GM23248 (cell line): ENCODE measurements at regions not wholly inside any gene's neighbourhood (a gene's known extent, or its start where the extent isn't known, plus 50 kb on each side); places are given as distances from the start of the nearest gene placed in this dataset.

ENCODE experiments used
- EZH2 ChIP-seq: fragments of 200-600 bp; sonication (generic); IDR thresholded peaks from 2 replicates; pipeline ENCODE4 v1.6.1; 2018; ENCODE audit warnings: antibody characterized with exemption, mild to moderate bottlenecking; ENCODE audit not compliant: insufficient read depth, poor library complexity, severe bottlenecking
- EZH2phosphoT487 ChIP-seq: fragments of 200-600 bp; sonication (generic); IDR thresholded peaks from 2 replicates; pipeline ENCODE4 v1.6.1; 2018; ENCODE audit warnings: antibody characterized with exemption, moderate library complexity, mild to moderate bottlenecking, low read depth; ENCODE audit not compliant: insufficient read depth

DNA sequence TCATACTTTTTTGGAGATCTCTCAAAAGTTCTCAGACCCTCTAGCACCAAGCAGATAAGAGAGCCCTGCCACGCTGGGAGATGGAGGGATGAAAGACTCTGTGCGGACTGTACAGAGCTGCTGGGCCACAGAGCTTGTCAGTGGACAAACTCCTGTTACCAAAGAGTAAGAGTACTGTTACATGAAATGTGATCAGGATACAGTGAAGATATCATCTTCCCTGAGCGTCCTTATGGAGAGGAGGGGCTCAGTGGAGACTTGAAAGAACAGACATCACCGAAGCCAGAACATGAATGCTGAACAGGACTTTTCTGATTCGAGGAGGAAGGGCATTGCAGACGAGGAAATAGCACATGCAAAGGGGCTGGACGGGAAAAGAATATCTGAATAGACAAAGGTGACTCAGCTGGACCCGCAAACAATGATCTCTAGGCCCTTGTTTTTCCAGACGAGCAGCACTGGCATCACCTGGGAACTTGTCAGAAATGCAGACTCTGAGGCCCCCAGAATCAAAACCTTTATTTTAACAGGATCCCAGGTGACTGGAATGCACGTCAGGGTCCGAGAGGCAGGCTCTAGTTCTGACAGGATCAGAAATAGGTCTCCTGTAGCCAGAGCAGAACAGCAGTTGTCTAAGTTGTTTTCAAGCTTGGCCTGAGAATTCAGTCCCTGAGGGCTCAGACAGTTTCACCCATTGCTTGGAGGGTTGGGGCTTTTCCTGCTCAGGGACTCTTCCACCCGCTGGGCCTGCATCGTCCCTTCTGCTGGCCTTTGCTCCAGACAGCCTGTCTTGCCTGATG lies 277.9 kb downstream of the RPLP1 start:
- TF ChIP-seq EZH2 (no peak), EZH2phosphoT487 (no peak)
